ENCODE measurements at regions not wholly inside any gene's neighbourhood (a gene's known extent, or its start where the extent isn't known, plus 50 kb on each side); places are given as distances from the start of the nearest gene placed in this dataset.
"Not testable (repeated sequence)": the region's sequence is repeated elsewhere in the genome, so short reads cannot be mapped to it uniquely, and the experiment has no call there.

GRCh38 chr7:52243685-52244084, 791.7 kb upstream of the POM121L12 start:
- no peak for DNase-seq

GRCh38 chr7:52233248-52233647, 802.2 kb upstream of the POM121L12 start:
- DNase-seq = no peak

GRCh38 chr7:52211930-52212329, 823.5 kb upstream of the POM121L12 start:
- no peak for DNase-seq

GRCh38 chr7:52209614-52210013, 825.8 kb upstream of the POM121L12 start:
- no peak for DNase-seq

GRCh38 chr7:52197221-52197620, 838.2 kb upstream of the POM121L12 start:
- DNase-seq = no peak

- DNase-seq = no peak
These were observed 839.8 kb upstream of the POM121L12 start for GRCh38 chr7:52195664-52196063.

- no peak for DNase-seq
These were observed 846.2 kb upstream of the POM121L12 start for GRCh38 chr7:52189153-52189778.

GRCh38 chr7:52184006-52184703, 851.3 kb upstream of the POM121L12 start:
- no peak for DNase-seq

GRCh38 chr7:52179934-52180333, 855.5 kb upstream of the POM121L12 start:
- no peak for DNase-seq

- no peak for DNase-seq
These were observed 851.5 kb upstream of the COBL start for GRCh38 chr7:52168085-52168484.

- no peak for DNase-seq
These were observed 846.7 kb upstream of the COBL start for GRCh38 chr7:52163311-52163710.

GRCh38 chr7:52161483-52161882, 844.9 kb upstream of the COBL start:
- no peak for DNase-seq

- not testable (repeated sequence) for DNase-seq
These were observed 842.8 kb upstream of the COBL start for GRCh38 chr7:52159421-52159820.

- DNase-seq = no peak
These were observed 837.8 kb upstream of the COBL start for GRCh38 chr7:52154382-52154781.

- no peak for DNase-seq
These were observed 835.0 kb upstream of the COBL start for GRCh38 chr7:52151559-52151958.

- DNase-seq = no peak
These were observed 834.3 kb upstream of the COBL start for GRCh38 chr7:52150952-52151351.

GRCh38 chr7:52146871-52147634, 830.4 kb upstream of the COBL start:
- DNase-seq = no peak

- DNase-seq = no peak
These were observed 826.6 kb upstream of the COBL start for GRCh38 chr7:52143219-52143618.

GRCh38 chr7:52140851-52141250, 824.2 kb upstream of the COBL start:
- DNase-seq = no peak

- no peak for DNase-seq
These were observed 818.8 kb upstream of the COBL start for GRCh38 chr7:52135403-52135802.

- DNase-seq = no peak
These were observed 812.7 kb upstream of the COBL start for GRCh38 chr7:52129278-52129677.

- DNase-seq = no peak
These were observed 804.3 kb upstream of the COBL start for GRCh38 chr7:52120912-52121311.

- DNase-seq = no peak
These were observed 802.9 kb upstream of the COBL start for GRCh38 chr7:52119537-52119936.

GRCh38 chr7:52114509-52114908, 797.9 kb upstream of the COBL start:
- no peak for DNase-seq
